DOHH2 (cell line): ENCODE measurements at regions not wholly inside any gene's neighbourhood (a gene's known extent, or its start where the extent isn't known, plus 50 kb on each side); places are given as distances from the start of the nearest gene placed in this dataset.

ENCODE experiments used
- H3F3A ChIP-seq: fragments of 200-600 bp; sonication (generic), shearing (Covaris generic); 2 replicates; pipeline ENCODE4 v1.6.0; 2016; ENCODE audit warnings: antibody characterized with exemption, mild to moderate bottlenecking; ENCODE audit not compliant: control insufficient read depth, insufficient read depth
- H3K27ac ChIP-seq: fragments of 200-600 bp; sonication (generic); 2 replicates; pipeline ENCODE4 v1.5.1; 2014; ENCODE audit warnings: low read depth, mild to moderate bottlenecking, low read length, moderate library complexity
- H3K27me3 ChIP-seq: fragments of 200-600 bp; sonication (generic); 2 replicates; pipeline ENCODE4 v1.6.1; 2014; ENCODE audit warnings: mild to moderate bottlenecking, low read length, mixed read lengths; ENCODE audit not compliant: control insufficient read depth
- H3K36me3 ChIP-seq: fragments of 200-600 bp; sonication (generic); 2 replicates; pipeline ENCODE4 v1.6.1; 2014; ENCODE audit warnings: mild to moderate bottlenecking, low read length, moderate library complexity, mixed read lengths; ENCODE audit not compliant: control insufficient read depth
- H3K4me1 ChIP-seq: fragments of 200-600 bp; sonication (generic); 2 replicates; pipeline ENCODE4 v1.6.1; 2014; ENCODE audit warnings: mild to moderate bottlenecking, low read length, mixed read lengths; ENCODE audit not compliant: control insufficient read depth
- H3K4me2 ChIP-seq: fragments of 200-600 bp; sonication (generic); 2 replicates; pipeline ENCODE4 v1.6.0; 2014; ENCODE audit warnings: mild to moderate bottlenecking, low read length, moderate library complexity
- H3K4me3 ChIP-seq: fragments of 200-600 bp; sonication (generic); 2 replicates; pipeline ENCODE4 v1.5.1; 2014; ENCODE audit warnings: mild to moderate bottlenecking, low read length, mixed read lengths
- H3K79me2 ChIP-seq: fragments of 200-600 bp; sonication (generic); 2 replicates; pipeline ENCODE4 v1.6.1; 2014; ENCODE audit warnings: mild to moderate bottlenecking, low read length, mixed read lengths; ENCODE audit not compliant: control insufficient read depth
- H3K9me2 ChIP-seq: fragments of 200-600 bp; sonication (generic); replicated peaks from 2 replicates; pipeline ENCODE4 v1.6.1; 2014; ENCODE audit warnings: mild to moderate bottlenecking, low read length, mixed read lengths; ENCODE audit not compliant: control insufficient read depth
- H3K9me3 ChIP-seq: fragments of 200-600 bp; sonication (generic); 2 replicates; pipeline ENCODE4 v1.6.1; 2014; ENCODE audit warnings: antibody characterized with exemption, low read length, mixed read lengths; ENCODE audit not compliant: control insufficient read depth, insufficient read depth
- H4K20me1 ChIP-seq: fragments of 200-600 bp; sonication (generic); 2 replicates; pipeline ENCODE4 v1.6.0; 2014; ENCODE audit warnings: low read depth, mild to moderate bottlenecking, antibody characterized with exemption, low read length, moderate library complexity; ENCODE audit not compliant: control insufficient read depth, insufficient read depth
- EZH2phosphoT487 ChIP-seq: fragments of 200-600 bp; sonication (generic); IDR thresholded peaks from 2 replicates; pipeline ENCODE4 v1.6.1; 2017; ENCODE audit warnings: borderline replicate concordance, mild to moderate bottlenecking, antibody characterized with exemption, low read length, moderate library complexity, mixed read lengths
- TF ChIP-seq, protein P1 (sequence below): fragments of 200-600 bp; sonication (generic); IDR thresholded peaks from one replicate; pipeline ENCODE4 v1.5.1; 2014; ENCODE audit warnings: antibody characterized with exemption, mild to moderate bottlenecking, low read depth, low read length; ENCODE audit not compliant: poor library complexity, severe bottlenecking

DNA sequence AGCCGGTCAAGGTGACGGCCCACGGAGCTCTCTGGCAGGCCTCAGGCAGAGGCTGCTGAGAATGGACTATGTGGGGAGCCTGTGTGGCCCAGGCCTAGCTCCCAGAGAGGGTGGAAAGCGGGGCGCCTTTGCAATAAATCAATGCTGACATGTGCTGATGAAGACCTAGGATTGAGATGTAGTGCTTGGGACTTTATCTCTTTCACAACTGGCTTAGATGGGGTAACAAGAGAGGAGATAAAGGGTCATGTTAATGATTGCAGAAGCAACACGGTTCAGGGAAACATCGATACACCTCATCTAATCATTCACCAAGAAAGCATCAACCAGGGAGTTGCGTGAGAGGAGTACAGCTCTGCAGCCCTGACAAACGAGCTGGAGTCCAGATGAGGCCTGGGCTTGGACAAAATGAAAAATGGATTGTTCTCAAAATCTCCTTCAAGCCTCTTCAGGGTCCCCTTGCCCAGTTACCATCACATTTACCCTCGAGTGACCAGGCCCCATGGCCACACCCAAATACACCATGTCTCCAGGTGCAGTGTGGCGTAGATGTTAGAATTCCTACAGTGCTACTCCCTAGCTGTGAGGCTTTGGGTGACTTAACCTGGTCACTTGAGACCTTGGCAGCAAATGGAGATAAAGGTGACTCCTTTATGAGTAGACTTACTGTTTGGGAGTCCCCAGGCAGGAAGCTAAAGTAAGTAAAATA lies 146.4 kb upstream of the LIPC start:
- H3K27me3 ChIP-seq, result no peaks in the 10 kb centered on the region
- no peaks in the 10 kb centered on the region for H3K36me3 ChIP-seq
- H3K9me2 ChIP-seq, result no peaks in the 10 kb centered on the region
- H4K20me1 ChIP-seq, result no peaks in the 10 kb centered on the region
- no peak for TF ChIP-seq EZH2phosphoT487
- TF ChIP-seq, protein P1, sequence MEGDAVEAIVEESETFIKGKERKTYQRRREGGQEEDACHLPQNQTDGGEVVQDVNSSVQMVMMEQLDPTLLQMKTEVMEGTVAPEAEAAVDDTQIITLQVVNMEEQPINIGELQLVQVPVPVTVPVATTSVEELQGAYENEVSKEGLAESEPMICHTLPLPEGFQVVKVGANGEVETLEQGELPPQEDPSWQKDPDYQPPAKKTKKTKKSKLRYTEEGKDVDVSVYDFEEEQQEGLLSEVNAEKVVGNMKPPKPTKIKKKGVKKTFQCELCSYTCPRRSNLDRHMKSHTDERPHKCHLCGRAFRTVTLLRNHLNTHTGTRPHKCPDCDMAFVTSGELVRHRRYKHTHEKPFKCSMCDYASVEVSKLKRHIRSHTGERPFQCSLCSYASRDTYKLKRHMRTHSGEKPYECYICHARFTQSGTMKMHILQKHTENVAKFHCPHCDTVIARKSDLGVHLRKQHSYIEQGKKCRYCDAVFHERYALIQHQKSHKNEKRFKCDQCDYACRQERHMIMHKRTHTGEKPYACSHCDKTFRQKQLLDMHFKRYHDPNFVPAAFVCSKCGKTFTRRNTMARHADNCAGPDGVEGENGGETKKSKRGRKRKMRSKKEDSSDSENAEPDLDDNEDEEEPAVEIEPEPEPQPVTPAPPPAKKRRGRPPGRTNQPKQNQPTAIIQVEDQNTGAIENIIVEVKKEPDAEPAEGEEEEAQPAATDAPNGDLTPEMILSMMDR, result no peak
- no peak overlapping the region for H3K27ac ChIP-seq
- H3F3A ChIP-seq, result no peaks in the 10 kb centered on the region
- no peaks in the 10 kb centered on the region for H3K79me2 ChIP-seq
- H3K4me2 ChIP-seq, result no peak overlapping the region
- no peaks in the 10 kb centered on the region for H3K4me1 ChIP-seq
- H3K9me3 ChIP-seq, result no peaks in the 10 kb centered on the region
- H3K4me3 ChIP-seq, result no peak overlapping the region

DNA sequence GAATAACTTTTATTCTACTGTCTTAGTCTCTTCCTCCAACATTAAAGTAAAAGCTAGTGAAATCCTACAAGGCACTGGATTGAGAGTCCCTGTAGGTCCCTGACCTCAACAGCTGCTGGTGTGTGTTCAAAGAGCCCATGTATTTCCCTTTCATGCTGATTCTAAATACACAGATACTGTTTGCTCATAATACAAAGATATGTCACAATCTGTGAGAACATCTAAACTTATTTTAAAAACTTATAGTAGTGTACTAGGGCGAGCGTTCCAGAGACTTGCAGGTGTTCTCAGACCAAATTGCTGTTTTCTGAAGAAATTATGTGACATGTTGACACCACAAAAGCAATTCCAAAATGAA lies 145.9 kb upstream of the LIPC start:
- no peaks in the 10 kb centered on the region for H3K36me3 ChIP-seq
- TF ChIP-seq, protein P1, result no peak
- TF ChIP-seq EZH2phosphoT487, result no peak
- no peaks in the 10 kb centered on the region for H4K20me1 ChIP-seq
- H3K27ac ChIP-seq, result no peak overlapping the region
- H3K4me2 ChIP-seq, result no peak overlapping the region
- H3K79me2 ChIP-seq, result no peaks in the 10 kb centered on the region
- H3K27me3 ChIP-seq, result peaks cover 3% of the 10 kb centered on the region; the same call in 1 of the 2 replicates
- H3K4me1 ChIP-seq, result no peaks in the 10 kb centered on the region
- H3K4me3 ChIP-seq, result no peak overlapping the region
- no peaks in the 10 kb centered on the region for H3F3A ChIP-seq
- H3K9me2 ChIP-seq, result no peaks in the 10 kb centered on the region
- H3K9me3 ChIP-seq, result no peaks in the 10 kb centered on the region

DNA sequence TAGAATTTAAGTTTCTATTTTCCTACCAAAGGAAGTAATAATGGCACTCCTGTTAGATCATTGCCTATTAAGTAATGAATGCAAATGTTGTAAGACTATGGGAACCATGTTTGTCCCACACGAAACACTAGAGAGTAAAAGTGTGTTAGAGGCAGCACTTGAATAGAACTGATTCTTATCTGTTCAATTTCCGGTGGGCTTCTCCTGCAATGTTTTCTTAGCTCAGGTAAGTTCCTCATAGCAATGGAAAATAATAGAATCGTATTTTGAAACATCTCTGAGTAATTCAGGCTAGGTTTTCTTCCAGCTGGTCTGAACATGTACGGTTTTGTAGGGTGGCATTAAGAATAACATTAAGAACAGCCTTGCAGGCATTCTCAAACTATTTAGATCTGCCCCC lies 145.3 kb upstream of the LIPC start:
- no peak overlapping the region for H3K4me3 ChIP-seq
- H3F3A ChIP-seq, result no peaks in the 10 kb centered on the region
- no peak overlapping the region for H3K27ac ChIP-seq
- no peaks in the 10 kb centered on the region for H4K20me1 ChIP-seq
- no peaks in the 10 kb centered on the region for H3K36me3 ChIP-seq
- no peaks in the 10 kb centered on the region for H3K4me1 ChIP-seq
- H3K9me3 ChIP-seq, result no peaks in the 10 kb centered on the region
- no peaks in the 10 kb centered on the region for H3K79me2 ChIP-seq
- H3K9me2 ChIP-seq, result no peaks in the 10 kb centered on the region
- no peak for TF ChIP-seq EZH2phosphoT487
- TF ChIP-seq, protein P1, result no peak
- H3K27me3 ChIP-seq, result peaks cover 3% of the 10 kb centered on the region; the same call in 1 of the 2 replicates
- no peak overlapping the region for H3K4me2 ChIP-seq
